ENCODE measurements at regions not wholly inside any gene's neighbourhood (a gene's known extent, or its start where the extent isn't known, plus 50 kb on each side); places are given as distances from the start of the nearest gene placed in this dataset.

GRCh38 chr6:77231438-77232305 lies 231.6 kb downstream of the HTR1B start:
- POLR2A ChIA-PET (ENCODE audit: unreplicated experiment) = no interaction called here
- Histone ChIP-seq H3K79me2 (ENCODE audit: low read depth) (no peaks in the 10 kb centered on the region), H3K4me3 (no peak overlapping the region), H4K20me1 (ENCODE audit: insufficient read depth) (no peaks in the 10 kb centered on the region), H3K4me1 (replicated peaks; ENCODE audit: insufficient read depth) (no peaks in the 10 kb centered on the region), H3K9me2 (ENCODE audit: insufficient read depth) (no peaks in the 10 kb centered on the region), H3K36me3 (ENCODE audit: low read depth) (no peaks in the 10 kb centered on the region), H2AFZ (no peak overlapping the region), H3K9me3 (ENCODE audit: insufficient read depth, low read depth) (no peaks in the 10 kb centered on the region), H3K4me2 (no peak overlapping the region), H3F3A (ENCODE audit: insufficient read depth, low read depth) (no peaks in the 10 kb centered on the region), H3K27ac (no peak overlapping the region), H3K27me3 (ENCODE audit: insufficient read depth, low read depth) (no peaks in the 10 kb centered on the region)
- DNase-seq = no peak
- intact Hi-C loops (cut with micrococcal nuclease; ENCODE audit: unreplicated experiment) = no loop called here
- no TSS peak for BruUV-seq (replicated peaks)
- TF ChIP-seq CTCF (conservative IDR thresholded peaks at IDR 0.05) (no peak), EZH2 (IDR thresholded peaks at IDR 0.05; ENCODE audit: low read depth) (no peak)
- CTCF ChIA-PET = no interaction called here

GRCh38 chr6:77228279-77228678 lies 235.0 kb downstream of the HTR1B start:
- intact Hi-C loops (cut with micrococcal nuclease; ENCODE audit: unreplicated experiment) = no loop called here
- BruUV-seq (replicated peaks) = no TSS peak
- Histone ChIP-seq H3K27me3 (ENCODE audit: insufficient read depth, low read depth) (no peaks in the 10 kb centered on the region), H3F3A (ENCODE audit: insufficient read depth, low read depth) (no peaks in the 10 kb centered on the region), H3K36me3 (ENCODE audit: low read depth) (no peaks in the 10 kb centered on the region), H2AFZ (no peak overlapping the region), H4K20me1 (ENCODE audit: insufficient read depth) (no peaks in the 10 kb centered on the region), H3K4me3 (no peak overlapping the region), H3K9me2 (ENCODE audit: insufficient read depth) (no peaks in the 10 kb centered on the region), H3K4me2 (no peak overlapping the region), H3K27ac (no peak overlapping the region), H3K4me1 (replicated peaks; ENCODE audit: insufficient read depth) (no peaks in the 10 kb centered on the region), H3K79me2 (ENCODE audit: low read depth) (no peaks in the 10 kb centered on the region), H3K9me3 (ENCODE audit: insufficient read depth, low read depth) (no peaks in the 10 kb centered on the region)
- ChIA-PET POLR2A (ENCODE audit: unreplicated experiment) (no interaction called here), CTCF (no interaction called here)
- no peak for DNase-seq
- no peak for TF ChIP-seq CTCF (conservative IDR thresholded peaks at IDR 0.05)
- TF ChIP-seq EZH2 (IDR thresholded peaks at IDR 0.05; ENCODE audit: low read depth) = no peak

- intact Hi-C loops (cut with micrococcal nuclease; ENCODE audit: unreplicated experiment) = no loop called here
- Histone ChIP-seq H3K79me2 (ENCODE audit: low read depth) (no peaks in the 10 kb centered on the region), H3K27me3 (ENCODE audit: insufficient read depth, low read depth) (no peaks in the 10 kb centered on the region), H4K20me1 (ENCODE audit: insufficient read depth) (no peaks in the 10 kb centered on the region), H3F3A (ENCODE audit: insufficient read depth, low read depth) (no peaks in the 10 kb centered on the region), H3K4me1 (replicated peaks; ENCODE audit: insufficient read depth) (no peaks in the 10 kb centered on the region), H3K4me3 (no peak overlapping the region), H3K4me2 (no peak overlapping the region), H3K36me3 (ENCODE audit: low read depth) (no peaks in the 10 kb centered on the region), H3K9me3 (ENCODE audit: insufficient read depth, low read depth) (no peaks in the 10 kb centered on the region), H3K9me2 (ENCODE audit: insufficient read depth) (no peaks in the 10 kb centered on the region), H2AFZ (no peak overlapping the region), H3K27ac (no peak overlapping the region)
- CTCF ChIA-PET = no interaction called here
- no TSS peak for BruUV-seq (replicated peaks)
- POLR2A ChIA-PET (ENCODE audit: unreplicated experiment) = no interaction called here
- DNase-seq = no peak
- TF ChIP-seq CTCF (conservative IDR thresholded peaks at IDR 0.05) (no peak), EZH2 (IDR thresholded peaks at IDR 0.05; ENCODE audit: low read depth) (no peak)
Observed at GRCh38 chr6:77217896-77218295, 245.4 kb downstream of the HTR1B start.
